ENCODE measurements at regions not wholly inside any gene's neighbourhood (a gene's known extent, or its start where the extent isn't known, plus 50 kb on each side); places are given as distances from the start of the nearest gene placed in this dataset.

DNA sequence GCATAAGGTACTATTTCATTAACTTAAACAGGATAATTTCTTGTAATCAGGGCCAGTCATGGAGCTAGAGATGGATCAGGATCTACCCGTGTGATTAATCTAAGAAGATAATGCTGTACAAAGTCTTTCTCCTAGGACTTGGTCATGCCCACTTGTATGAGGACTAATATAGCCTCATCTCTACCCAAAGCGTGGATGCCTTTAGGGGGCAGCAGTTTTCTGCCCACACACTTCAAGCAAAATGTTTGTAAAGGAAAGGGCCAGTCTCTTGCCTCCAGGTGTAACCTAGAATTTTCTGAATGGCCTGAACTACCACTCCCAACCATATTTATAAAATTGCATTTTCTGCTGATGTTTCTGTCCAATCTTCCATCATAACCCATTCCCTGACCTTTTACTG, 764.0 kb upstream of the IGFBP3 start:
- no peaks in the 10 kb centered on the region for H3K9me3 ChIP-seq (ENCODE audit: control insufficient read depth in 4 of 4, low read length in 3 of 4)
- H3K27ac ChIP-seq (ENCODE audit: low read depth in 1 of 2, low read length in 2 of 2): no peak overlapping the region
- DNase-seq (ENCODE audit: low spot score): no peak
- H3K9ac ChIP-seq (ENCODE audit: low read depth in 1 of 2, low read length in 2 of 2): no peak overlapping the region
- no peaks in the 10 kb centered on the region for H3K4me1 ChIP-seq (ENCODE audit: control insufficient read depth in 4 of 4, insufficient read depth in 4 of 4, low read length in 3 of 4)
- WGBS: 75% methylated on average over 2 of the region's 2 CpGs
- no peak for TF ChIP-seq TAF1 (conservative IDR thresholded peaks at IDR 0.05)
- no peak for TF ChIP-seq REST (IDR thresholded peaks at IDR 0.05)
- TF ChIP-seq JUND (IDR thresholded peaks at IDR 0.05): no peak
- no peak for TF ChIP-seq SP1 (IDR thresholded peaks at IDR 0.05)
- no peak for TF ChIP-seq FOXA2 (IDR thresholded peaks at IDR 0.05)
- TF ChIP-seq CTCF (IDR thresholded peaks at IDR 0.05; ENCODE audit: low read depth, low read length, missing input control): peak; percentile 37
- no peak for TF ChIP-seq RXRA (IDR thresholded peaks at IDR 0.05)
- TF ChIP-seq YY1 (IDR thresholded peaks at IDR 0.05): no peak
- TF ChIP-seq, protein P1, sequence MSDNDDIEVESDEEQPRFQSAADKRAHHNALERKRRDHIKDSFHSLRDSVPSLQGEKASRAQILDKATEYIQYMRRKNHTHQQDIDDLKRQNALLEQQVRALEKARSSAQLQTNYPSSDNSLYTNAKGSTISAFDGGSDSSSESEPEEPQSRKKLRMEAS (IDR thresholded peaks at IDR 0.05): no peak
- no peak for TF ChIP-seq EGR1 (IDR thresholded peaks at IDR 0.05; ENCODE audit: low read depth in 2 of 2)
- no peak for TF ChIP-seq HNF4A (conservative IDR thresholded peaks at IDR 0.05)
- peak; percentile 77 to 81 for TF ChIP-seq RAD21 (IDR thresholded peaks at IDR 0.05)
- TF ChIP-seq HNF4G (IDR thresholded peaks at IDR 0.05): no peak
- TF ChIP-seq FOXA1 (IDR thresholded peaks at IDR 0.05): no peak
- no peak overlapping the region for H3K4me3 ChIP-seq (ENCODE audit: low read depth in 1 of 3, low read length in 3 of 3)
- no peaks in the 10 kb centered on the region for H3K27me3 ChIP-seq (ENCODE audit: control insufficient read depth in 4 of 4, insufficient read depth in 4 of 4, low read length in 3 of 4)
- H3K36me3 ChIP-seq (ENCODE audit: control insufficient read depth in 4 of 4, insufficient read depth in 3 of 4, low read depth in 1 of 4, low read length in 3 of 4): no peaks in the 10 kb centered on the region

DNA sequence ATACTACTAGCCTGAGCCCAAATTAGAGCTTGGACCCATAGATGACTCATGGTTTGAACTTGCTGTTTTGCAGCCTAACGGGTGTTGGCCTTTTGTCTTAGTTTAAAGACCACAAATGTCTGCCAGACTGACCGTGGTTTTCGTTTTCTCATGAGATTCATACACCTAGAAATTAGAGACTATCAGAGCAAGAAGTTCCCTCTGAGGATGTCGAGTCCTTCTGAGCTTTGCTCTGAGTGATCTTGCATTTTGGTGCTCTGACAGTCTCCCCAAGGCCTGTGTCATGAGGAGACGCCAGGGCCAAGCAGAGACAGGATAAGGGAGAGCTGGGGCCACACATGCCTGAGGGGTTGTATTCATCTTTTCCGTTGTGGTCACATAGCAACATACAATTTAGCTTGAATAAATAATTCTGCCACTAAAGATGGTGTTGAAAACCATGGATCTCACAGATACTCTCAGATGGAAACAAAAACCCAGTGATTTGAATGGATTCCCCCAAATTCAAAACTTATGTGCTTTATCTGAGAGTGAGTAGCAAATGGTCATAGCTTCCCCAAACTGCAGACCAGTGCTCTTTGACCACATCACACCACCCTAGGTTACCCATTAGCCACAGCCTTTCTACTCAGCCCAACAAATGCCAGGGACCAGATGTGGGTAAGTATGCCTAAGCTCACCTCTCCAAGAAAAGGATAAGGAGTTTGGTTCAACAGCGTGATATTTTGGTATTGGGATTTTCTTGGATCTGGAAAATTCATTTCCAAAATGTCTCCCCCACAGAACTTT, 762.0 kb upstream of the IGFBP3 start:
- no peak for DNase-seq (ENCODE audit: low spot score)
- Histone ChIP-seq H3K9ac (ENCODE audit: low read depth in 1 of 2, low read length in 2 of 2) (no peak overlapping the region), H3K9me3 (ENCODE audit: control insufficient read depth in 4 of 4, low read length in 3 of 4) (no peaks in the 10 kb centered on the region), H3K4me3 (ENCODE audit: low read depth in 1 of 3, low read length in 3 of 3) (no peak overlapping the region), H3K4me1 (ENCODE audit: control insufficient read depth in 4 of 4, insufficient read depth in 4 of 4, low read length in 3 of 4) (no peaks in the 10 kb centered on the region), H3K27me3 (ENCODE audit: control insufficient read depth in 4 of 4, insufficient read depth in 4 of 4, low read length in 3 of 4) (no peaks in the 10 kb centered on the region), H3K36me3 (ENCODE audit: control insufficient read depth in 4 of 4, insufficient read depth in 3 of 4, low read depth in 1 of 4, low read length in 3 of 4) (no peaks in the 10 kb centered on the region), H3K27ac (ENCODE audit: low read depth in 1 of 2, low read length in 2 of 2) (no peak overlapping the region)
- 83% methylated on average over 7 of the region's 7 CpGs for WGBS
- no peak for TF ChIP-seq GABPA (IDR thresholded peaks at IDR 0.05 in 1 of 2, conservative IDR thresholded peaks at IDR 0.05 in 1 of 2)
- TF ChIP-seq RXRA (IDR thresholded peaks at IDR 0.05): no peak

All from liver (tissue), 8 donors.